Panc1 (cell line): ENCODE measurements at regions not wholly inside any gene's neighbourhood (a gene's known extent, or its start where the extent isn't known, plus 50 kb on each side); places are given as distances from the start of the nearest gene placed in this dataset.

ENCODE experiments used
- CTCF ChIP-seq: fragments of 450-650 bp; IDR thresholded peaks from 2 replicates; pipeline ENCODE4 v1.5.1; 2017; ENCODE audit warnings: mild to moderate bottlenecking
- POLR2AphosphoS5 ChIP-seq: IDR thresholded peaks from 2 replicates; pipeline ENCODE4 v1.6.1; 2012; ENCODE audit warnings: mild to moderate bottlenecking, low read depth, low read length, moderate library complexity
- REST ChIP-seq, 2 experiments: IDR thresholded peaks; 2 replicates each; pipeline ENCODE4 v1.6.1; 2011 to 2012; ENCODE audit warnings: low read depth in 2 of 2, control low read depth in 1 of 2, low read length in 1 of 2, mild to moderate bottlenecking in 1 of 2, moderate library complexity in 1 of 2; ENCODE audit not compliant: insufficient read depth in 1 of 2
- SIN3A ChIP-seq: IDR thresholded peaks from 2 replicates; pipeline ENCODE4 v1.6.1; 2012; ENCODE audit warnings: low read depth, mild to moderate bottlenecking, low read length, moderate library complexity, borderline replicate concordance; ENCODE audit not compliant: insufficient read depth
- TCF7L2 ChIP-seq: IDR thresholded peaks from 2 replicates; pipeline ENCODE4 v1.6.1; 2011; ENCODE audit warnings: mild to moderate bottlenecking, low read depth, low read length, inconsistent platforms

- TF ChIP-seq TCF7L2 (no peak), CTCF (no peak), REST (IDR thresholded peaks at IDR 0.05; ENCODE audit: insufficient read depth in 1 of 2, low read depth in 2 of 2, low read length in 1 of 2) (no peak), SIN3A (no peak), POLR2AphosphoS5 (no peak)
These were observed 195.0 kb downstream of the GADD45G start for GRCh38 chr9:89799766-89800165.
